ENCODE measurements at regions not wholly inside any gene's neighbourhood (a gene's known extent, or its start where the extent isn't known, plus 50 kb on each side); places are given as distances from the start of the nearest gene placed in this dataset.
A peak's percentile ranks its signal among the peaks of the same experiment; 100 is the strongest.
"Not testable (repeated sequence)": the region's sequence is repeated elsewhere in the genome, so short reads cannot be mapped to it uniquely, and the experiment has no call there.

GRCh38 chr16:61181982-61182381, 854.3 kb downstream of the CDH8 start:
- DNase-seq (ENCODE audit: low read depth): no peak

DNA sequence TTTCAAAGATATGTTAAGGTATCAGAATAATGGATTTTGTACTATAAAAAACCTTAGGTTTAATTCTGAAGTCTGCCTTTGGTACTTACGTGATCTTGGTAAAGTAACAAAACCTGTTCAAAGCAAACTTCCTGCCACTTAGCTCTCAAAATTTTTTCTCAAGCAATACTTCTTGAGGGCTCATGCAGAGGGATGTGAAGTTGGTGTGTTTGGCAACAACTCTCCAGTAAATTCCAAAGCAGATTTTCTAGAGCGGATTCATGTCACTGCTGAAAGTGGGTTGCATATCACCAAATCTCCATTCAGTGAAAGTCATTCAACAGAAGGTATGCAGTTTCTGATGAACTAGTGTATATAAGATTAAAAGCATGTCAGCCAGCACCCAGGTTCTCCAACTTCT, 856.7 kb downstream of the CDH8 start:
- DNase-seq (ENCODE audit: low read depth): no peak

- no peak for DNase-seq (ENCODE audit: low read depth)
Measured at GRCh38 chr16:61165797-61166196, 870.4 kb downstream of the CDH8 start.

DNA sequence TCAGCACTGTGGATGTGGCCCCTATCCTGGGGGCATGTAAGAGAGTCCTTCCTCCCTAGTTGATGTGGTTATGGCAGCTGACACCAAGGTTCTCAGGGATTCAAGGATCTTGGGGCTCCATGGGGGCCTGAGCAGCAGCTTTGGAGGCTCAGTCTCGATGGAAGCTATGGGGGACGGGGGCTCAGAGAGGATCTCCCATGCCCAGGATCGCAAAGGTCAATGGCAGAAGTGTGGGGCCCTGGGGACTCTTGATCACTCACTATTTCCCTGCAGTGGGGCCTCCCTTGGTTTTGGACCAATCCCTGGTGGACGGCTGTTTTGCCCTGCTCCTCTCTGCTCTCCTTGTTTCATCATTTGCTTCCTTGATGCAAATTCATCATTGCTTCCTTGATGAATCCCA, 885.9 kb downstream of the CDH8 start:
- no peak for DNase-seq (ENCODE audit: low read depth)

DNA sequence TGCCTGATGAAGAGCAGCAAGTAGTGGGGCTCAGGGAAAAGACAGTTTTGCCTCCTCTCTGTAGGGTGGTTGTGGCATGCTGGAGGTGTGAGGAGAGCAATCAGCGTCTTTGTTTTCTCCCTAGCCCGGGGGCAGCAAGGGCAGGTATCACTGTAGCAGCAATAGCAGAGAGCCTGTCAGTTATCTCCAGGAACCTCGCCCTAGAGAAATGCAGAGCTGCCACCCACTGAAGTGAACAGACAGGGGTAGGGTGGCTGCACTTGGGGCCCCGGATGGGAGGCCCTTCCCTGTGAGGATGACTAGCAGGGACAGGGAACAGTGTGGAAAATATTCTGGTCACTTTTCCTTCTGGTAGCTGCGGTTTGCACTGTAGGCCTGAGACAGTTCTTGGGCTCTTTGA, 886.5 kb downstream of the CDH8 start:
- DNase-seq (ENCODE audit: low read depth): no peak

DNA sequence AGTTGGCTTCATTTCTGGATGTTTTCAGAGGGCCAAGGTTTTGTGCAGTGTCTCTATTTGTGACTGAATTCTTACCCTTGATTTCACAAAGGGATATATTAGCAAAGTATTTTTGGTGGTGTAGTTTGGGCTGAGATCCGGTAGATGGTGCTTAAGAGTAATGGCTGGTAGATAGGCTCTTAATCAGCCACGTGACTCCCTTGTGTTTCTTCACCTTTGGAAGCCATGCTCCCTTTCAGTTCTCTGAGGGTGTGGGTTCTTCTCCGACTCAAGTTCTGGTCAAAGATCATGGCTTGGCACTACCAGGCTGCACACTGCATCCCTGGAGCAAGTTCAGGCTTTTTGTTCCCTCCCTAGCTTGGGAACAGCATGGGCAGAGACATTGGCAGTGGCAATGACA, 887.3 kb downstream of the CDH8 start:
- DNase-seq (ENCODE audit: low read depth): no peak

DNA sequence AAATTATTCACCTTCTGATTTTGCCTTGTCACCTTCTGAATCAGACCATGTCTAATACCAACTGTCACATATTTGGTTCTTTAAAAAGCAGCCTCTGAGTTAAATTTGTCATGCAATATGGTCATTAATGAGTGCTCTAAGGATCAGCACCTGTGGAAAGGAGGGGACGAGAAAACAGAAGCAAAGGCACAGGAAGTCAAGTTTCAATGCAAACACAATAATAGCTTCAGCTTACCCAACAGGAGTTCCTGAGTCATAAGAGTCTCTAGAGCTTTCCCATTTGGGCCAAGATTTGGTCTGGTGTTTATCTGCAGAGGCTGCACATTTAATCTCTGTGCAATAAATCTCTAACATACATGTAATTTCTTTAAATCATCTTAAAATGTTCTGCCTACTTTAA, 889.8 kb downstream of the CDH8 start:
- no peak for DNase-seq (ENCODE audit: low read depth)

GRCh38 chr16:61131447-61131846, 904.8 kb downstream of the CDH8 start:
- no peak for DNase-seq (ENCODE audit: low read depth)

DNA sequence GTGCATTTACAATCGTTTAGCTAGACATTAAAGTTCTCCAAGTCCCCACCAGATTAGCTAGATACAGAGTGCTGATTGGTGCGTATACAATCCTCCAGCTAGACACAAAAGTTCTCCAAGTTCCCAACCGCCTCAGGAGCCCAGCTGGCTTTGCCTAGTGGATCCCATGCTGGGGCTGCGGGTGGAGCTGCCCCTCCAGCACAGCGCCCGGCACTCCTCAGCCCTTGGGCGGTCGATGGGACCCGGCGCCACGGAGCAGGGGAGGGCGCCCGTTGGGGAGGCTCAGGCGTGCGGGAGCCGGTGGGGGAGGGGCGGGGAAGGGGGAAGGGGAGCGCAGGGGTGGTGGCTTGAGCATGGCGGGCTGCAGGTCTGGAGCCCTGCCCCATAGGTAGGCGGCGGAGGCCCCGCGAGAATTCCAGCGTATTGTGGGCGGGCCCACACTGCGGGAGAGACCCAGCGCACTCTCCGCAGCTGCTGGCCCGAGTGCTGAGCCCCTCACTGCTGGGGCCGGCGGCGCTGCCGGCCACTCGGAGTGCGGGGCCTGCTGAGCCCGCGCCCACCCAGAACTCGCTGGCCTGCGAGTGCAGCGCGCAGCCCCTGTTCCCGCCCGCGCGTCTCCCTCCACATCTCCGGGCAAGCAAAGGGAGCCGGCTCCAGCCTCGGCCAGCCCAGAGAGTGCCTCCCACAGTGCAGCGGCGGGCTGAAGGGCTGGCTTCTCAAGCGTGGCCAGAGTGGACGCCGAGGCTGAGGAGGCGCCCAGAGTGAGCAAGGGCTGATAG, 907.5 kb downstream of the CDH8 start:
- no peak for DNase-seq (ENCODE audit: low read depth)

DNA sequence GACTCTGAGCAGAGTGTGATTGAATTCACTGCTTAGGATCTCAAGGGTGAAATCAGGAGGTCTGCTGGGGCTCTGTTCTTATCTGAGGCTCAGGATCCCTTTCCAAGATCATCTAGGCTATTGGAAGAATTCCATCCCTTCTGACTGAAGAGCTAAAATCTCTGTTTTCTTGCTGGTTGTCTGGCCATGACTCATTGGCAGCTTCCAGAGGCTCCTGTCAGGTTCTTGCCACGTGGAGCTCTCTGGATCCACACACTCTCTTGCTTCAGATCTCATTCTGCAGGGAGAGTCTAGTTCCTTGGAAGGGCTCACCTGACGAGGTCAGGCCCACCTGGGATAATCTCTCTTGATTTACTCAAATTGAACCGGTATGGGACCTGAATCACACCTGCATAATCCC, 930.7 kb downstream of the CDH8 start:
- DNase-seq (ENCODE audit: low read depth): peak; percentile 1

DNA sequence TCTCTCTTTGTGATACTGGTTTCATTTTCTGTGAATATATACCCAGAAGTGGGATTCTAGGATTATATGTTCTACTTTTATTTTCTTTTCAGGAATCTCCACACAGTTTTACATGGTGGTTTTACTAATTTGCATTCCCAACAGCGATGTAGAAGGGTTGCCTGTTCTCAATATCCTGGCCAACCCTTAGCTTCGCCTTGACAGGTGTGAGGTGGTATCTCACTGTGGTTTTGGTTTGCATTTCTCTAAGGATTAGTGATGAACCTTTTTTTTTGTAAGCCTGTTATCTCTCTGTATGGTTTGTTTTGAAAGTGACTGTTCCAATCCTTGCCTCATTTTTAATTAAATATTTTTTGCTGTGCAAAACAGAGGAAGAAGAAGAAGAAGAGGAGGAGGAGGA, 937.7 kb downstream of the CDH8 start:
- DNase-seq (ENCODE audit: low read depth): no peak

- DNase-seq (ENCODE audit: low read depth): not testable (repeated sequence)
Measured at GRCh38 chr16:61091300-61091699, 944.9 kb downstream of the CDH8 start.

DNA sequence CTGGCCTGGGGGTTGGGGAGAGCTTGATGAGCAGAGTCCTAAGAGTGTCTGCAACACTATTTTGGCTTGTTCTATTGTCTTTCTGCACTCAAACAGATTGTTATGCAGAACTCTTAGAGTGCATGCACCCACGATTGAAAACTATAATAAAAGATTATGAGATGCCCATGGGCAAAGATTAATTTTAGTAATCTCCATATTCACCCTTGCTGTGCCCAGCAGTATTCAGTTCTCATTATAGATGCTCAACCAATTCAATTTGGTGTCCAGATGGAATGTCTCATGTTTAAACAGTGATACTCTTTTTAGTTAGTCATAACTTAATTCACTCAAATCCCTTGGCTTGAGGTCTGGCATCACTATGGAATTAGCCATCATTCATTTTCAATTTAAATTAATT, 952.5 kb downstream of the CDH8 start:
- no peak for DNase-seq (ENCODE audit: low read depth)

GRCh38 chr16:61074324-61074723, 961.9 kb downstream of the CDH8 start:
- DNase-seq (ENCODE audit: low read depth): no peak

DNA sequence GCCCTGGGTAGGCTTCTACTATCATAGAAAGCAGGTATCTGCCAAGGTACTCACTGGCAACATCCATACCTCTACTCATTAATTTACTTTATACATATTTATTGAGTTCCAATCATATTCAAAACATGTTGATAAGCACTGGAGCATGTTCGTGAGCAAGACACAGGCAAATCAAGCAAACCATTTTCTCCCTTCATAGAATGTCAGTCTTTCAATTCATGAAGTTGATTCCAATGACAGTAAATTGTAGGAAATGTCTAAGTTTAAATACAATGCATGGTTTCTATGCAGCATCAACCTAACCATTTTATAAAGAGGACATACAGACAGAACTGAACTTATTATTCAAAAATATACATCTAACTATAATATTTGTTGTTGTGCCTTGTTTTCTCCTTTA, 978.6 kb downstream of the CDH8 start:
- no peak for DNase-seq (ENCODE audit: low read depth)

DNA sequence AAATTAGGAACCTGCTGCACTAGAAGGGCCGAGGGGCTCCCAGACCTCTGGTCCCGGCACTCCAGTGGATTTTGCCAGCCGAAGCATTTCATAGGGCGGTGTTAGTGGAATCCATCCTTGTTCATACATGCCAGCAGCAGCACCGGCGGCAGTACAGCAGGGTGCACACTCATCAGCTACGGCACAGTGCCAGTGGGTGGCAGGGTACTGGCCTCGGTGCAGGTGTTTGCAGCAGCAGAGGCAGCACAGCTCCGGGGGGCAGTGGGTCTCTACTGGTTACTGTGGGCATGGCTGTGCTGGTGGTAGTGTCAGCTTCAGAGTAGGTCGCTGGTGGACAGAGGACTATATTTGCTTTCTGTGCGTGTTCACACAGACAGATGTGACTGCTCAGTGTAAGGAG, 985.7 kb downstream of the CDH8 start:
- DNase-seq (ENCODE audit: low read depth): no peak

GRCh38 chr16:61045931-61046330, 990.3 kb downstream of the CDH8 start:
- no peak for DNase-seq (ENCODE audit: low read depth)

GRCh38 chr16:61042737-61043136, 993.5 kb downstream of the CDH8 start:
- peak; percentile 3 for DNase-seq (ENCODE audit: low read depth)

- DNase-seq (ENCODE audit: low read depth): no peak
Measured at GRCh38 chr16:61030616-61031015, 1005.6 kb downstream of the CDH8 start.

DNA sequence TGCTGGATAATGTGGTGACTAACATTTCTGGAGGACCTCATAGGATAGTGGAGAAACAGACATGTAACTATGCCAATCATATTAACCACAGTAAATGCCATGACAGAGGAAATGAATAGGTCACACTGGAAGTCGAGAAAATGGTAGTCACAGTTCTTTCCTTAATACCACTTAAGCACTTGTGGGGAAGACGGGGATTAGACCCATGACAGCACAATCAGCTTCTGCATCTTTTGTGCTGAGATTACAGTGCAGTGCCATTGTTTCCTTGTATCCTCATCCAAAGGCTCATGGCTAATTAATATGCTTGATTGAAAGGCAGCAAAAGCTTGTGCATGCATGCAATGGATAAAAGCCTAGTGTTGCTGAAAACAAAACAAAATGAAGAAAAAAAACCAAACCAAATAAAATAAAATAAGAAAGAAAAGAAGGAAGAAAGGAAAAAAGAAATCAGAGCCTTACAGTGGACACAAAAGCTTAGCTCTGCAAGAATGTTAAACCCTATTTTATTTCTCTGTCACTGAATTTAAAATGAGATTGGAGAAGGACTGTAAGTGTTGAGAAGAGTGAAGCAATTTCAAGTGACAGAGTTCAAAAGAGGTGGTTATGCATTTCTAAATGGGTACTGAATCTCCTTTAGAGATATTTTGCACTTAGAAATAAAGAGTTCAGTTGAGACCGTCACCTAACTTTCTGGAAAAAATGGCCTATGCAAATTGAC, 1011.9 kb downstream of the CDH8 start:
- DNase-seq (ENCODE audit: low read depth): peak; percentile 1

DNA sequence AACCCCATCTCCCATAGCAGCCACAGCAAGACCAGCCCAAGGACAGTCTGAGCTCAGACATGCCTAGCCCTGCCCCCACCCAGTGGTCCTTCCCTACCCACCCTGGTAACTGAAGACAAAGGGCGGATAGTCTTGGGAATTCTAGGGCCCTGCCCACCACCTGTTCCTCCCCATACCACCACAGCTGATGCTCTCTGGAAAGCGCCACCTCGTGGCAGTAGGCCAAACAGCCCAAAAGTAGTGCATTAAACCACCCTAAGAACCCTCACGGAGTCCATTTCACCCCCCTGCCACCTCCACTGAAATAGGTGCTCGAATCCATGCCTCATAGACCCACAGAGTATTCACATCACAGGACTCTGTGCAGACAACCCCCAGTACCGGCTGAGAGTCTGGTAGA, 1021.4 kb downstream of the CDH8 start:
- DNase-seq (ENCODE audit: low read depth): no peak

- DNase-seq (ENCODE audit: low read depth): no peak
Measured at GRCh38 chr16:61007694-61008093, 1028.5 kb downstream of the CDH8 start.

- no peak for DNase-seq (ENCODE audit: low read depth)
Measured at GRCh38 chr16:61005952-61006351, 1030.3 kb downstream of the CDH8 start.

All from M059J (cell line).